ENCODE measurements at regions not wholly inside any gene's neighbourhood (a gene's known extent, or its start where the extent isn't known, plus 50 kb on each side); places are given as distances from the start of the nearest gene placed in this dataset.

- in situ Hi-C loops (cut with HindIII; ENCODE audit: low pct_unique_long_range_greater_than_20kb, low sequenced_read_pairs) = no loop called here
- TF ChIP-seq JUND (IDR thresholded peaks at IDR 0.05; ENCODE audit: low read depth) = no peak
- no peak for DNase-seq (ENCODE audit: low read depth in 1 of 2, low spot score in 1 of 2)
These were observed 77.2 kb upstream of the SPATA31C2 start for GRCh38 chr9:88215196-88216125.

- in situ Hi-C loops (cut with HindIII; ENCODE audit: low pct_unique_long_range_greater_than_20kb, low sequenced_read_pairs) = no loop called here
- TF ChIP-seq JUND (IDR thresholded peaks at IDR 0.05; ENCODE audit: low read depth) = no peak
- DNase-seq (ENCODE audit: low read depth in 1 of 2, low spot score in 1 of 2) = no peak
These were observed 64.0 kb upstream of the SPATA31C2 start for GRCh38 chr9:88202321-88202720.

- no peak for TF ChIP-seq JUND (IDR thresholded peaks at IDR 0.05; ENCODE audit: low read depth)
- in situ Hi-C loops (cut with HindIII; ENCODE audit: low pct_unique_long_range_greater_than_20kb, low sequenced_read_pairs) = no loop called here
- peak in 1 of 2 experiments; percentile 51 for DNase-seq (ENCODE audit: low read depth in 1 of 2, low spot score in 1 of 2)
These were observed 60.1 kb upstream of the SPATA31C2 start for GRCh38 chr9:88198341-88198807.

- TF ChIP-seq JUND (IDR thresholded peaks at IDR 0.05; ENCODE audit: low read depth) = peak; percentile 41
- peak; percentile 15 to 84 for DNase-seq (ENCODE audit: low read depth in 1 of 2, low spot score in 1 of 2)
- in situ Hi-C loops (cut with HindIII; ENCODE audit: low pct_unique_long_range_greater_than_20kb, low sequenced_read_pairs) = no loop called here
These were observed 59.6 kb upstream of the SPATA31C2 start for GRCh38 chr9:88197781-88198340.

- no peak for TF ChIP-seq JUND (IDR thresholded peaks at IDR 0.05; ENCODE audit: low read depth)
- in situ Hi-C loops (cut with HindIII; ENCODE audit: low pct_unique_long_range_greater_than_20kb, low sequenced_read_pairs) = no loop called here
- DNase-seq (ENCODE audit: low read depth in 1 of 2, low spot score in 1 of 2) = no peak
These were observed 58.7 kb upstream of the SPATA31C2 start for GRCh38 chr9:88197016-88197415.

- DNase-seq (ENCODE audit: low read depth in 1 of 2, low spot score in 1 of 2) = no peak
- TF ChIP-seq JUND (IDR thresholded peaks at IDR 0.05; ENCODE audit: low read depth) = no peak
- in situ Hi-C loops (cut with HindIII; ENCODE audit: low pct_unique_long_range_greater_than_20kb, low sequenced_read_pairs) = no loop called here
These were observed 58.0 kb upstream of the SPATA31C2 start for GRCh38 chr9:88196142-88196790.

GRCh38 chr9:88193766-88194165, 55.5 kb upstream of the SPATA31C2 start:
- no peak for DNase-seq (ENCODE audit: low read depth in 1 of 2, low spot score in 1 of 2)
- TF ChIP-seq JUND (IDR thresholded peaks at IDR 0.05; ENCODE audit: low read depth) = no peak
- in situ Hi-C loops (cut with HindIII; ENCODE audit: low pct_unique_long_range_greater_than_20kb, low sequenced_read_pairs) = no loop called here

- in situ Hi-C loops (cut with HindIII; ENCODE audit: low pct_unique_long_range_greater_than_20kb, low sequenced_read_pairs) = no loop called here
- no peak for TF ChIP-seq JUND (IDR thresholded peaks at IDR 0.05; ENCODE audit: low read depth)
These were observed 53.2 kb upstream of the SPATA31C2 start for GRCh38 chr9:88191456-88191855.

GRCh38 chr9:88189371-88189770, 51.1 kb upstream of the SPATA31C2 start:
- in situ Hi-C loops (cut with HindIII; ENCODE audit: low pct_unique_long_range_greater_than_20kb, low sequenced_read_pairs) = no loop called here
- TF ChIP-seq JUND (IDR thresholded peaks at IDR 0.05; ENCODE audit: low read depth) = no peak
- DNase-seq (ENCODE audit: low read depth in 1 of 2, low spot score in 1 of 2) = no peak

More at GRCh38 chr9:88191456-88191855, 53.2 kb upstream of the SPATA31C2 start:
- DNase-seq (ENCODE audit: low read depth in 1 of 2, low spot score in 1 of 2) = peak in 1 of 2 experiments; percentile 56
